HG02588 (cell line): ENCODE measurements at regions not wholly inside any gene's neighbourhood (a gene's known extent, or its start where the extent isn't known, plus 50 kb on each side); places are given as distances from the start of the nearest gene placed in this dataset.

Source experiments
- ATAC-seq: cut with Tn5 transposase; IDR thresholded peaks from one replicate; pipeline ENCODE4 v1.9.1; 2021; ENCODE audit warnings: mild to moderate bottlenecking, moderate library complexity; ENCODE audit not compliant: unreplicated experiment

- no peak for ATAC-seq
Measured at GRCh38 chr15:96565266-96565665, 234.8 kb downstream of the NR2F2 start.

GRCh38 chr15:96574782-96575181, 244.3 kb downstream of the NR2F2 start:
- ATAC-seq = no peak

- ATAC-seq = no peak
Measured at GRCh38 chr15:96576596-96576995, 246.1 kb downstream of the NR2F2 start.

GRCh38 chr15:96578393-96578792, 247.9 kb downstream of the NR2F2 start:
- ATAC-seq = no peak

GRCh38 chr15:96581371-96581770, 250.9 kb downstream of the NR2F2 start:
- no peak for ATAC-seq

- ATAC-seq = no peak
Measured at GRCh38 chr15:96582473-96582872, 252.0 kb downstream of the NR2F2 start.

- ATAC-seq = no peak
Measured at GRCh38 chr15:96583671-96584070, 253.2 kb downstream of the NR2F2 start.

GRCh38 chr15:96585484-96586386, 255.2 kb downstream of the NR2F2 start:
- ATAC-seq = no peak

- no peak for ATAC-seq
Measured at GRCh38 chr15:96586901-96587300, 256.4 kb downstream of the NR2F2 start.

- ATAC-seq = no peak
Measured at GRCh38 chr15:96589864-96590263, 259.4 kb downstream of the NR2F2 start.

GRCh38 chr15:96593735-96594134, 263.2 kb downstream of the NR2F2 start:
- ATAC-seq = no peak

- ATAC-seq = no peak
Measured at GRCh38 chr15:96595951-96596350, 265.5 kb downstream of the NR2F2 start.

- no peak for ATAC-seq
Measured at GRCh38 chr15:96598514-96598913, 268.0 kb downstream of the NR2F2 start.

- no peak for ATAC-seq
Measured at GRCh38 chr15:96599268-96599667, 268.8 kb downstream of the NR2F2 start.

GRCh38 chr15:96600350-96600749, 269.9 kb downstream of the NR2F2 start:
- ATAC-seq = no peak

GRCh38 chr15:96606617-96607016, 276.1 kb downstream of the NR2F2 start:
- no peak for ATAC-seq

GRCh38 chr15:96610757-96611156, 280.3 kb downstream of the NR2F2 start:
- no peak for ATAC-seq

GRCh38 chr15:96612917-96613316, 282.4 kb downstream of the NR2F2 start:
- no peak for ATAC-seq

- ATAC-seq = no peak
Measured at GRCh38 chr15:96619174-96619573, 288.7 kb downstream of the NR2F2 start.

GRCh38 chr15:96622714-96623113, 292.2 kb downstream of the NR2F2 start:
- ATAC-seq = no peak

GRCh38 chr15:96625256-96625655, 294.8 kb downstream of the NR2F2 start:
- ATAC-seq = no peak

GRCh38 chr15:96627031-96627568, 296.6 kb downstream of the NR2F2 start:
- ATAC-seq = no peak
